Endothelial cell of umbilical vein (primary cell): ENCODE measurements at regions not wholly inside any gene's neighbourhood (a gene's known extent, or its start where the extent isn't known, plus 50 kb on each side); places are given as distances from the start of the nearest gene placed in this dataset.

ENCODE experiments used
- BruUV-seq: library from RNA; stranded (reverse); fragments of 400-500 nt; replicated peaks from 2 replicates; lab custom pipeline; 2021; lab: Mats Ljungman, UMichigan
- CTCF ChIA-PET: fragments of 300-600, 350-600 bp; sonication (Branson Sonifier 250); formaldehyde crosslinking; loops from one replicate; lab custom pipeline; 2021; ENCODE audit warnings: antibody characterized with exemption, inconsistent platforms; lab: Charles Lee
- POLR2A ChIA-PET: fragments of 300-600, 350-600 bp; sonication (Branson Sonifier 250); formaldehyde crosslinking; loops from one replicate; lab custom pipeline; 2021; ENCODE audit warnings: antibody characterized with exemption, inconsistent platforms; lab: Charles Lee
- DNase-seq: peaks from one replicate; pipeline ENCODE4 v3.0.0-alpha.2; 2011; ENCODE audit warnings: low read depth, low spot score
- FAIRE-seq: peaks from 2 replicates; lab custom pipeline; 2011; peaks lifted over from hg19 to GRCh38; lab: Jason Lieb, UNC
- H2AFZ ChIP-seq: 2 replicates; pipeline ENCODE4 v1.6.0; 2012; ENCODE audit warnings: low read depth, low read length, control low read depth, inconsistent platforms
- H3K27ac ChIP-seq: 2 replicates; pipeline ENCODE4 v1.5.1; 2011; ENCODE audit warnings: low read depth, mild to moderate bottlenecking, control low read depth, low read length, moderate library complexity; ENCODE audit not compliant: insufficient read depth
- H3K27me3 ChIP-seq, 2 experiments: 2 replicates each; pipeline versions ENCODE4 v1.6.0 to v1.6.1; 2011; ENCODE audit warnings: low read length in 2 of 2, mixed read lengths in 1 of 2; ENCODE audit not compliant: control insufficient read depth in 2 of 2, insufficient read depth in 2 of 2
- H3K36me3 ChIP-seq, 2 experiments: 2 replicates in 1 of 2; 3 replicates in 1 of 2; pipeline ENCODE4 v1.5.1; 2011; ENCODE audit warnings: low read length in 2 of 2, mild to moderate bottlenecking in 1 of 2, moderate library complexity in 1 of 2; ENCODE audit not compliant: control insufficient read depth in 2 of 2, insufficient read depth in 2 of 2; ENCODE audit errors: extremely low read depth in 1 of 2
- H3K4me1 ChIP-seq: 3 replicates; pipeline ENCODE4 v1.5.1; 2011; ENCODE audit warnings: mild to moderate bottlenecking, low read length; ENCODE audit not compliant: control insufficient read depth, insufficient read depth; ENCODE audit errors: extremely low read depth
- H3K4me2 ChIP-seq: 2 replicates; pipeline ENCODE4 v1.6.1; 2011; ENCODE audit warnings: low read length, control low read depth, mixed read lengths; ENCODE audit not compliant: insufficient read depth
- H3K4me3 ChIP-seq, 3 experiments: fragments of 200-600 bp in 1 of 3; sonication (generic), shearing (Covaris generic) in 1 of 3; replicated peaks in 1 of 3; 2 replicates each; pipeline ENCODE4 v1.5.1; 2011 to 2016; ENCODE audit warnings: control low read depth in 3 of 3, low read length in 3 of 3, mild to moderate bottlenecking in 2 of 3, inconsistent platforms in 1 of 3, low read depth in 1 of 3, moderate library complexity in 1 of 3; ENCODE audit not compliant: insufficient read depth in 1 of 3
- H3K79me2 ChIP-seq: 2 replicates; pipeline ENCODE4 v1.6.0; 2012; ENCODE audit warnings: low read length, inconsistent platforms; ENCODE audit not compliant: control insufficient read depth, insufficient read depth
- H3K9ac ChIP-seq: replicated peaks from 2 replicates; pipeline ENCODE3; 2011; ENCODE audit warnings: low read length, control low read depth; ENCODE audit not compliant: insufficient read depth; ENCODE audit errors: extremely low read depth
- H3K9me1 ChIP-seq: replicated peaks from 3 replicates; pipeline ENCODE4 v1.6.0; 2011; ENCODE audit warnings: mild to moderate bottlenecking, low read length; ENCODE audit not compliant: control insufficient read depth, insufficient read depth; ENCODE audit errors: extremely low read depth
- H3K9me3 ChIP-seq: replicated peaks from 2 replicates; pipeline ENCODE4 v1.5.1; 2012; ENCODE audit warnings: low read length, inconsistent platforms; ENCODE audit not compliant: control insufficient read depth, insufficient read depth
- H4K20me1 ChIP-seq: replicated peaks from 2 replicates; pipeline ENCODE3; 2011; ENCODE audit warnings: mild to moderate bottlenecking, low read length; ENCODE audit not compliant: control insufficient read depth, insufficient read depth; ENCODE audit errors: extremely low read depth
- CTCF ChIP-seq, 2 donors: IDR thresholded peaks; 1 replicate in 1 of 2; 2 replicates in 1 of 2; pipeline ENCODE4 v1.5.1; 2011; ENCODE audit warnings: low read length in 2 of 2, mild to moderate bottlenecking in 2 of 2, moderate library complexity in 2 of 2, control low read depth in 1 of 2, inconsistent platforms in 1 of 2, low read depth in 1 of 2; ENCODE audit not compliant: insufficient read depth in 1 of 2; ENCODE audit errors: extremely low read depth in 1 of 2
- EZH2 ChIP-seq: IDR thresholded peaks from 2 replicates; pipeline ENCODE4 v1.6.1; 2012; ENCODE audit warnings: borderline replicate concordance, low read depth, mild to moderate bottlenecking, moderate library complexity, low read length, inconsistent platforms; ENCODE audit not compliant: severe bottlenecking
- FOS ChIP-seq: IDR thresholded peaks from 2 replicates; pipeline ENCODE4 v1.6.1; 2011; ENCODE audit warnings: mild to moderate bottlenecking, low read length, moderate library complexity, borderline replicate concordance; ENCODE audit not compliant: insufficient read depth
- GATA2 ChIP-seq: IDR thresholded peaks from 2 replicates; pipeline ENCODE4 v1.7.0; 2011; ENCODE audit warnings: low read depth, mild to moderate bottlenecking, moderate library complexity, mixed read lengths, low read length; ENCODE audit not compliant: insufficient read length, insufficient read depth
- JUN ChIP-seq: IDR thresholded peaks from 2 replicates; pipeline ENCODE4 v1.6.1; 2011; ENCODE audit warnings: borderline replicate concordance, low read depth; ENCODE audit not compliant: insufficient read length, insufficient read depth
- MAX ChIP-seq: IDR thresholded peaks from 2 replicates; pipeline ENCODE4 v1.6.1; 2011; ENCODE audit not compliant: insufficient read depth, insufficient read length
- MYC ChIP-seq: IDR thresholded peaks from one replicate; pipeline ENCODE4 v1.6.1; 2011; ENCODE audit warnings: mild to moderate bottlenecking, low read depth, low read length
- POLR2A ChIP-seq: IDR thresholded peaks from 2 replicates; pipeline ENCODE4 v1.6.1; 2012; ENCODE audit warnings: low read depth, mild to moderate bottlenecking, control low read depth, low read length
- POLR2AphosphoS5 ChIP-seq: IDR thresholded peaks from 2 replicates; pipeline ENCODE4 v1.6.1; 2012; ENCODE audit warnings: low read depth, mild to moderate bottlenecking, control low read depth, low read length, moderate library complexity; ENCODE audit not compliant: insufficient read depth
- dilution Hi-C: fragments of 300-500 bp; cut with MboI; formaldehyde crosslinking; loops from one replicate; pipeline ENCODE4 v1.15.0; 2019; ENCODE audit warnings: low sequenced_read_pairs; ENCODE audit not compliant: extremely low pct_ligation_motif_present
- intact Hi-C: fragments of 100-400 bp; cut with micrococcal nuclease; formaldehyde crosslinking; loops from one replicate; pipeline ENCODE4 v1.10.0; 2022

- no peaks in the 10 kb centered on the region for H3K79me2 ChIP-seq
- POLR2A ChIA-PET: no interaction called here
These were observed 791.0 kb downstream of the OTOL1 start for GRCh38 chr3:162287600-162287999.

More at GRCh38 chr3:162287600-162287999, 791.0 kb downstream of the OTOL1 start:
- no peak overlapping the region for H2AFZ ChIP-seq
- H3K4me2 ChIP-seq: no peak overlapping the region
- intact Hi-C loops: no loop called here
- H3K27me3 ChIP-seq: no peaks in the 10 kb centered on the region
- DNase-seq: no peak
- no peaks in the 10 kb centered on the region for H3K9me1 ChIP-seq
- CTCF ChIA-PET: no interaction called here
- H3K9me3 ChIP-seq: no peaks in the 10 kb centered on the region
- no peak overlapping the region for H3K9ac ChIP-seq
- H3K4me1 ChIP-seq: no peaks in the 10 kb centered on the region
- no peak for FAIRE-seq
- BruUV-seq: no TSS peak
- H3K4me3 ChIP-seq: no peak overlapping the region
- TF ChIP-seq GATA2: no peak
- TF ChIP-seq POLR2AphosphoS5: no peak
- TF ChIP-seq FOS: no peak
- TF ChIP-seq POLR2A: no peak
- no peak for TF ChIP-seq EZH2
- no peak for TF ChIP-seq MAX
- TF ChIP-seq CTCF (IDR thresholded peaks at IDR 0.05; ENCODE audit: extremely low read depth in 1 of 2, insufficient read depth in 1 of 2, low read depth in 1 of 2, low read length in 2 of 2): no peak
- no peak for TF ChIP-seq MYC
- no peak for TF ChIP-seq JUN
- H4K20me1 ChIP-seq: no peaks in the 10 kb centered on the region
- dilution Hi-C loops: no loop called here
- H3K27ac ChIP-seq: no peak overlapping the region
- H3K36me3 ChIP-seq: no peaks in the 10 kb centered on the region
